GM03348 (cell line): ENCODE measurements at regions not wholly inside any gene's neighbourhood (a gene's known extent, or its start where the extent isn't known, plus 50 kb on each side); places are given as distances from the start of the nearest gene placed in this dataset.

ENCODE experiments used
- DNase-seq: peaks from one replicate; pipeline ENCODE4 v3.0.0; 2012; ENCODE audit warnings: low spot score

DNA sequence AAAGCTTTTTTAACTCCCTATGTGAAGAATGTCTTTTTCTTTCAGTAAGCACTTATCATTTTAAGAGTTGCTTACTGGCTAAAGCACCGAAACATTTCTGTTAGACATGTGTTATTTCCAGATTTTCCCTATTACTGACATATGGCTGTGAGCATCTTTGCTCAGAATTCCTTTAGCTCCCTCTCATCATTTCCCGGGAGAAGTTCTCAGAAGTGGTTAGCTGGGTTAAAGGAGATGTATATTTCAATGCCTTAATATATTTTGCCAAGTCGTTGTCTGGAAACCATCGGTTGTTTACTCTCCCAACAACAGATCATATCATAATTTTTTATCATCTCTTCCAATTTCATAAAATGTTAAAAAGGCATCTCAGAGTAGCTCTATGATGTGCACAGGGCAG, 396.5 kb downstream of the OCA2 start:
- no peak for DNase-seq

DNA sequence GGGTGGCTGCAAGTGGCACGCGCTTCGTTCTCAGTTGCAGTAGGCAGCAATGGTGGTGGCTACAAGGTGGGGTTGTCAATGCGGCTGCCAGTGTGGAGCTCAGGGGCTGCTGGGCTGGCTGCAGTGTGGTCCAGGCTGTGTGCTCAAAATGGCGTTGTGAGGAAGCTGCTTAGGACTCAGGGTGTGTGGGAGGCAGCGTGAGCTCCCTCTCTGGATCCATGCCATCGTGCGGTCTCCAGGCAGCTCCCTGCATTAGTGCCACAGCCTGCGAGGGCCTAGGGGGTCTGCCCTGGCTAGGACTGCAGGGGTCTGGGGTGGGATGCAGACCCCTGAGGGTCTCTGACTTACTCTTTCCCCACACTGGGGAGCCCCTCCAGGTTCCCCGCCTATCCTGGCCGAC, 397.2 kb downstream of the OCA2 start:
- no peak for DNase-seq

DNA sequence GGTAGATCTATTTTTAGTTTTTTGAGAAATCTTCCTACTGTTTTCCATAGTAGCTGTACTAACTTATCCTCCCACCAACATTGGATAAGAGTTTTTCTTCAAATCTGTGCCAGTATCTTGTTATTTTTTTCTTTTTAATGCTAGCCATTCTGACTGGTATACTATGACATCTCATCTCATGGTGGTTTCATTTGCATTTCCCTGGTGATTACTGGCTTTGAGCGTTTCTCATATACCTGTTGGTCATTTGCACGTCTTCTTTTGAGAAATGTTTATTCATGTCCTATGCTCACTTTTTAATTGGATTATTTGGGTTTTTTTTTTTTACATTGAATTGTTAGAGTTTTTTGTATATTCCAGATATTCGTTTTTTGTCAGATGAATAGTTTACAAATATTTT, 398.1 kb downstream of the OCA2 start:
- no peak for DNase-seq

DNA sequence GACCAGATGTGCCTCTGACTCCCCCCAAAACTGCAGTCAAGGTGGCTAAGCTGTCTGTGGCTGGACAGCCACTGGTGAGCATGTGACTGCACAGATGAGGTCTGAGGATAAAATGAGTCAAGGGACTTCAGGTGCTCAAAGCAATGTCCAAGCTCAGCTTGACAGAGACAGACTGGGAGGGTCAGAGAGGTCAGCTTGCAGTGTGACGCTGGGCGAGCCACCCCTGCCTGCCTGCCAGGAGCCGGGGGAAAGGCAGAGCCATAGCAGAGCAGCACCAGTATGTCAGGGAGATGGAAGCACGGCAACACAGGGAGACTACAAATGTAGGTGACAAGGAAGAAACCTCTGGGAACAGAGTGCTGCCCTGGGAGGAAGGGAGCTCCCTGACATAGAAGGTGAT, 399.4 kb downstream of the OCA2 start:
- DNase-seq, result no peak

DNA sequence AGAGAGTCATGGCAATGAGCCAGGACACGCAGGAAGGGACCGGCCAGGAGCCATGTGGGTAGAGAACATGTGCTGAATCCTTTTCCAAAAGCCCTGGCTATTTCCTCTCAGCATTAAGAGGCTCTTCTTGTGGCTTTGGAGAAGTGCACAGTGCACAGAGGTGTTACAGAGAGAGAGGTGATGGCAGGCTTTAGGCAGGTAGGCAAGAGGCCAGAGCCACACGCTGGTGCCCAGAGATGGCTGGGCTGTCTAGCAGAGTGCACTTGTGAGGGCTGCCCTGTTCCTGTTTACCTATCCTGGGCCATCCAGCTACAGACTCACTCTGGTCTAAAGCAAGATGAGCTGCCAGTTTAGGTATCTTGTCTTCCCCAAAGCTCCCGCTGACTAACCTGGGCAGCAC, 402.6 kb downstream of the OCA2 start:
- DNase-seq, result no peak

DNA sequence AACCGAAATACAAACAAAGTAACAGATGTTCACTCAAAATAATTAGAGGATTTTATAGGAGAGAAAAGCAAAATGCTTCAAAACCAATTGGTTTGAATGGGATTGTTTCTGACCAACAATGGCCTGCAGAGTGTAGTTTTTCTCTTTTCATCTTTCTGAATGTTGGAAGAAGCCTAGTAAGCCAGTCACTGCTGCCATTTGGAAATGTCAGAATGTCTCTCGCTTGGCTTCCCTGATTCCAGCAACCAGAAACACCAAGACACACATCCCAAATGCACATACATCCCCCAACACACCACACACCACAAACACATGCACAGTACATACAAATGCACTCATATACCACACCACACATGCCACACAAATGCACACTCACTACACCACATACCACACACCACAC, 403.4 kb downstream of the OCA2 start:
- DNase-seq, result no peak

DNA sequence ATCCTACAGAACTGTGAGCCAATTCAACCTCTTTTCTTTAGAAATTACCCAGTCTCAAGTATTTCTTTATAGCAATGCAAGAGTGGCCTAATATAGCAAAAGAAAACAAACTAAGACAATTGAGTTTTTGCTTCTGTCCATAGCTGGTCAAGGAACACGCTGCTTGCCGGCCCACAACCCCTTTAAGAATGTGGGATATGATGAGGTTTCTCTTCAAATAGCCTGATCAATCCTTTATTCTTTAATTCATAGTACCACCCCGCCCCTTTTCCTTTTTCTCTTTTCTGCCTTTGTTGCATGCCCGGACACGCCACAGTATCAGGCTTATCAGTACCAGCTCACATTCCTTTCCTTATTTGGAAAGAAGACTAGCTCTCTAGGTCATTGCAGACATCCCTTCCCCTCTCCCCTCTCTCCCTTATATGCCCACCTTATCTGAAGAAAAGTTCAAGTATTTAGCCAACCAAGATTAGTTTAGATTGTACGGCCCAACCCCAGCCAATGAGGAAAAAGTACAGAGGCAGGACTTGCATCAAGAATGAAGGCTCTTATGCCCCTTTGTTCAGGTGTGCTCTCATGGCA, 404.5 kb downstream of the OCA2 start:
- no peak for DNase-seq

DNA sequence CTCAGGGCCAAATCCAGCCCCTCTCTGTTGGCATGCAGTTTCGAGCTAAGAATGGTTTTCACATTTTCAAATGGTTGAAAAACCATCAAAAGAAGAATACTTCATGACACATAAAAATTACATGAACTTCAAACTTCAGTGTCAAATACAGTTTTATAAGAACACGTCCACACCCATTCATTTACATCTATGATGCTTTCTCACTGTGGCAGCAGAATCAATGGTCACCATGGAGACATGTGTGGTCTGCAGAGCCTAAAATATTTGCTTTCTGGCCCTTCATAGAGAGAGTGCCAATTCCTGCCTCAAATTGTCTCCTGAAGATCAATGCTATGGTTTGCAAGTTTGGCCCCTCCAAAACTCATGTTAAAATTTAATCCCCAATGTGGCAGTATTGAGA, 405.8 kb downstream of the OCA2 start:
- DNase-seq, result no peak

DNA sequence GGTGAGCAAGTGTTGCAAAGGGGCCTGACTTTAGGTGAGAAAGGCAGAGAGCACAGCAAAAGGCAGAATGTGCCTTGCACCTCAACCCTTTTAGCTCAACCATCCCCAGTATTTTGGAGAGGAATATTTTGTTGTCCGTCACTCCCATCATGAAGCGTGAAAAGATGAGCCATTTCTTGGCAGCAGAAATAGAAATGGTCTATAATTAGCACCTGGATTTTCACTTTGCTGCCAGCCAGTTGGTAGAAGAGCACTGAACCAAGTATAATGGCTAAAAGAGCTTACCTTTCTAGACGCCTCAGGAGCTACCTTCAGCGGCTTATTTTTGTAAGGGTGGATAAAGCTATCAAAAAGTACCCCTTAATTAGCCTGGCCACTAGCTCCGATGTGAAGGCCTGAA, 406.7 kb downstream of the OCA2 start:
- DNase-seq, result no peak

DNA sequence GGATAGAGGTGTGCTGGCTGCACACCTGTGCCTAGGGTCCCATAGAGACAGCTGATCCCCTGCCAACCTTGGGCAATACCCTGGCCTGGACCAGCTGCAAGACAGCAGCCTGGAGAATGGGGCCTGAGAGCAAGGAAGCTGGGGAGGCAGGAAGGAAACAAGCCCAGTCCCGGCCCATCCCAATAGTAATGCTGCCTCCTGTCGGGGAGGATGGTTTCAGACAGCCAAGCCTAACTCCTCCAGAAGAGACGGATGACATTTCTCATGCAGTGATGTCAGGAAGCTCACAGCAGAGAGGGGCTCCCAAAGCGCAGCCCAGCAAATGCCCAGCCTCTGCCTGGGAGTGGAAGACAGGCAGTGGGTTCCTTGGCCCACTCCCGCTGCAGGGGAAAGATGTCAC, 408.8 kb downstream of the OCA2 start:
- DNase-seq, result no peak

DNA sequence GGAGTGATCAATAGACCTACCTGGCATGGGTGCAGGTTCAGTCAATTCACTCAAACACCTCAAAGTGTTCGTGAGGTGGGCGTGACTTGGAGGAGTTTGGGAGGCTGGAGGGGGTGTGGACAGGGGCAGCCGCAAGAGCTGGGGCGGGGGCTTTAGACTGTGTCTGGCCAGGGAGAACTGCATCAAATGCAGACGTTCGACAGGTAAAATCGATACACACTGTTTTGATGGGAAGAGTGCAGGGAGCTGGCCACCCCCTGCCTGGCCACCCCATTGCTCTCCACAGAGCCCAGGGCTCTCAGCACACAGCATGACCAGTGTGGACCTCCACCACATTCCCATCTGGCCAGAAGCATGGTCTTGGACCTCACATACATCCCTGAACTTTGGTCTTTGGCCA, 412.1 kb downstream of the OCA2 start:
- no peak for DNase-seq

DNA sequence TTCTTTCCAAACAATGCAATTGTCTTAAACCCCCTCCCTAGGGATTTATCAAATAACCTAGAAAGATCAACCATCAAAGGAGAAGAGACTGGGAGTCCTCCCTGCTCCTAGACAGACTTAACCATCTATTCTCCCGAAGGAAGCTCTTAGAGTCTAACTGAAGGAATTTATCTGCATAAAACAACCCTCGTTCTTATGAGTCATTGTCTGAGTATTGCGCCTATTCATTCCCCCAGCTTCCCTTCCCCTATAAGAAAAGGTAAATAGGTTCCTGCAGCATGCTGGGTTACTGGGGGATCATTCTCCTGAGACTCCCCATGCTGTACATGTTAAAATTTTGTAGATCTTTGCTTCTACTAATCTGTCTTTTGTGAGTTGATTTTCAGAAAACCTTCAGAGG, 412.7 kb downstream of the OCA2 start:
- DNase-seq, result peak; percentile 37

DNA sequence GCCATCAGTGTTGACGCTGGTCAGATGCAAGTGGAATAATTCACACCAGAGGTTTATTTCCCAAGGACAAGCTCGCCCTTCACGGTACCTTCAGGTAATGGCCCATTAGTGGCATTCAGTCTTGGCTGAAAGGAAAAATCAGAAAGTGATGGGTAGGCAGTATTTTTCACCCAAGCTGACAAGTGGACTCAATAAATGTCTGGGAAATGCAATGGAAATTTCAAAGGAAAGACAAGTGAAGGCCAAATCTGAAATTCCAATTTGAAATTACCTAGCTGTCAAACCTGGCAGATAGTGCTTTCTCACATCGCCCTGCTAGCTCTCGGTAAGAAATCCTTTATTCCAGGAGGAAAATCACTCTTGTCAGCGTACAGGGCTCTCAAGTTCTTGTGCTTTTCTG, 413.5 kb downstream of the OCA2 start:
- no peak for DNase-seq

DNA sequence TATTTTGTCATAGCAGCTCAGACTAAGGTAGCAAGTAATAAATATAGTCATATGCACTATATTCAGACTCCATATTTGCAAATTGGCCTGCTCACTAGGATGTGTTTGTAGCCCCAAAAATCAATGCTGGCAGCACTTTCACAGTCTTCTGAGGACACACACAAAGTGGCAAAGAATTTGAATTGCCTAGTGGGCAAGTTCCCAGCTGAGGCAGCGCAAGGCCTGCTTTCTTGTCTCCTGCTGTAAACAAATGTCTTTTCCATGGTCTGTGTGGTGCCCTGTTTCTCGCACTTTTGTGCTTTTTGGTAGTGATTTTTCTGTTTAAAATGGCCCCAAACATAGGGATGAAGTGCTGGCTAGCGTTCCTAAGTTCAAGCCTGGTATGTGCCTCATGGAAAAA, 416.0 kb downstream of the OCA2 start:
- DNase-seq, result no peak

DNA sequence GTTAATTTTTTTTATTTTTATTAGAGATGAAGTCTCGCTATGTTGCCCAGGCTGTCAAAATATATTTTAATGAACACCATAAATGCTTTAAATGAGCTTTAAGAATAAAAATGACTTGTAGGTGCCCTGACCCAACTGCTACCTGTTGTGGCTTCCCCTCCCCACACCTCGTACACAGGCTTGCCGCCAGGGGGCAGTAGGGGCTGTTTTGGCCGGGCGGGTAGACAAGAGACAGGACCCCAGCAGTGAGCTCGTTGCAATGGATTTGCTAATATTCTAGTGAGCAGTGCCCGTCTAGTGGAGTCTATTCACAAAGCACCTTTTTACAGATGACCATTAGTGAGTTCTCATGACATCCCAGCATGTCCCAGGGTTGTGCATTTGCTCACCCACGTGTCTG, 418.1 kb downstream of the OCA2 start:
- DNase-seq, result no peak

DNA sequence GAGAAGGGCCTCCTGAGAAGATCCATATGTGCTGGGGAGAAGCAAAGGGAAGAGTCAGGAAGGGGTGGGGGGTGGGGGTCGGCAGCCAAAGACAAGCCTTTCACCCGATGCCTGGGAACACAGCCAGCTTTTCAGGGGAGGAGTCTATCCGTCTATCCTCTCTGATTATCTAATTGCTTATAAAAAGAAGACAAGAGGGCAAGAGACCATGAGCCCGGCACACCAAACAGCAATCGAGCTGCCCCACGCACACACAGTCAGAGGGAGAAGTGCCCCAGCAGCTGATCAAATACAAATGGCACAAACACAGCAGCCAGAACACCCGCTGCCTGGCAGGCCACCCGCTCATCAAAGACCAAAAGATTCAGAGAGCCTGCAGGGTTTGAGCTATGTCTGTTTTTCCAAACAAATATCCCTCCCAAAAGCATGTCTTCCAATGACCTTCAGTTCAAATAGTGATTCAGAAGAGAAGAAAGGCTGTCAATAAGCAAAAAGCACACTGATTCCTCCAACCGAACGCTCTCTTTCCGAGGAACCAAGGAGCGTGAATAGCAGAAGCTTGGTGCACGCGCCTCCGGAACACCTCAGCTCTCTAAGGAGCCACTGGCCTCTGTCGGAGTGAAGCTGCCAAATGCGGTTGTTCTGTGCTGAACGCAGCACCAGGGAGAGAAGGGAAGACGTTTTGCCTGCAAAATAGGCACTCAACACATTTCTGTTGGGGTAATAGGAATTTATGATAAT, 419.2 kb downstream of the OCA2 start:
- no peak for DNase-seq

DNA sequence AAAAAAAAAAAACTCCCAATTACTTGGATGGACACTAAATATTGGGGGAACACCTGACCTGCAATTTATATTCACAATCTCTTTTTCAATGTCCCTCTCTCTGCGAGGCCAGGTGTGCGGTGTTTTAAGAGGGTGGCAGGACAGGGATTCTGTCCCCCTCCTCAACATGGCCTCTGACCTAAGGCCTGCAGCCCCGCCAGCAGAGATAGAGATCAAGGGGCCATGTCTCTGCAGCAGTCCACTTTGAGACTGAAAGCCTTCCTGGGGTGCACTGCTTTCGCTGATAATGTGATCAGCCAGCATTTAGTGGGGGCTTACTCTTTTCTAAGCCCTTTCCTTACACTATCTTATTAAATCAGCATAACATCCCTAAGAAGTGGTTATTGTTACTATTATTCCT, 419.9 kb downstream of the OCA2 start:
- DNase-seq, result no peak

DNA sequence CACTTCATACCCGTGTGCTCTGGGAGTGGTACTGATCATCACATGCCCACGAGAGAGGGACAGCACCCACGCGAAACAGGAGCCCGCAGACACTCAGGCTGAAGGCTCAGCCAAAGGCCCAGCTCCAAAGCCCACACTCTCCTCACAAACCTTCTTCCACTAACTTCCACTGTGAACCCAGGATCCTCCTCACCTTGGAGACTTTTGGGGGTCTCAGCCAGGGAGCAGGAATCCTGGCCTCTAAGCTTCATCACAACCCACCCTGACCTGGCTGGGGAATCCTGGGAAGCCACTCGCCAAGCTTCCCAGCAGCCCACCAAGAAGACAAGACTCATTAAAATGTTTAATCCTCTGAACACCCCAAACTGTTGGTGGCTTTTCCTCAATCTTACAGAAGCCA, 421.2 kb downstream of the OCA2 start:
- no peak for DNase-seq

DNA sequence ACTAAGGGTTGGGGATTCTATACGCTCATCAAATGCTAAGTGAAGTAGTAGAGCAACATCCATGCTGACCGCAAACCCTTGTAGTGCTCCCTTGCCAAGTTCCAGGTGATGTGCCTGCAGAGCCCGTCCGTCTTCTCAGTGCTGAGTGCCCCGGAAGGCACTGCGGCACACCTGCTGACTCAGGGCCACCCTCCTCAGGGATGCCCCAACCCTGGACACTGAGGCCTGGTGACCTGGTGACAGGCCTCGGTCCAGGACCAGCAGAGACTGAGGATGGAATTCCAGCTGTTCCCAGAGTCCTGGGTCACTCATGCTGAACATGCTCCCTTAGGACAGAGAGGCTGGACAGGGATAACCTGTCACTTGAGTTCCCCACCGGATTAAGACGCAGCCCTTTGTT, 422.5 kb downstream of the OCA2 start:
- DNase-seq, result no peak

DNA sequence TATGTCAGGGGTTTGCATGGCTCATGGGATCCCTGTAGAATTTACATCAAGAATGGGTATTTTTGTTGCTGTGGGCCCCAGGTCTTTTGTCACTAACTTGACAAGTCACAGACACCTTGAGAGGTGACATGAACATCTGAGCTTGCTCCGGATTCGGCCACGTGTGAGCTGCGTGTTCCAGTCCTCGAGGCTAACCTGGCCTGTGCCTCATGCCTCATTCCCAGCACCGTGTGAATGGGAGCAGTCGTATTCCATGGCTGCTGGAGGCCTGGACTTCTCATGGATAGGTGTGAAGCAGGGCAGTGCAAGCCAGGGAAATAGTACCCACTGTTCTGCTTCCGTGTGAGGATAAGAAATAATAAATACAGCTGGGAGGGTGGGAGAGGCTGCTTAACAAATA, 423.5 kb downstream of the OCA2 start:
- no peak for DNase-seq

DNA sequence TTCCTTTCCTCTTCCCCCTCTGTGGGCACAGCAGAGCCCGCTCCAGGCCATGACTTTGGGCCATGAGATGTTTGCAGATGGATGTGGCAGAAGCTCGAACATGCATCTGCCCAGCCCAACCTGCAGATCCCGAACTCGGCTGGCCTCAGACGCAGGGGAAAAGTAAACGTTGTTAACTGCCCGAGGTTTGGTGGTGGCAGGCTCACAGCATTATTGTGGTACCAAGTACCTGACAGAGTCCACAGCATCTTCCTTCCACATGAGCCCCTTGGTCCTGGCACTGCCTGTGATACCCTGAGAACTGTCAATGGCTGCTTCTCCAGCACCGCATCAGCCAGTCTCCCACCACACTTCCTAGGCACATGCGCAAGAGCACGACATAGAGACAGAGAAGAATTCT, 424.3 kb downstream of the OCA2 start:
- no peak for DNase-seq

DNA sequence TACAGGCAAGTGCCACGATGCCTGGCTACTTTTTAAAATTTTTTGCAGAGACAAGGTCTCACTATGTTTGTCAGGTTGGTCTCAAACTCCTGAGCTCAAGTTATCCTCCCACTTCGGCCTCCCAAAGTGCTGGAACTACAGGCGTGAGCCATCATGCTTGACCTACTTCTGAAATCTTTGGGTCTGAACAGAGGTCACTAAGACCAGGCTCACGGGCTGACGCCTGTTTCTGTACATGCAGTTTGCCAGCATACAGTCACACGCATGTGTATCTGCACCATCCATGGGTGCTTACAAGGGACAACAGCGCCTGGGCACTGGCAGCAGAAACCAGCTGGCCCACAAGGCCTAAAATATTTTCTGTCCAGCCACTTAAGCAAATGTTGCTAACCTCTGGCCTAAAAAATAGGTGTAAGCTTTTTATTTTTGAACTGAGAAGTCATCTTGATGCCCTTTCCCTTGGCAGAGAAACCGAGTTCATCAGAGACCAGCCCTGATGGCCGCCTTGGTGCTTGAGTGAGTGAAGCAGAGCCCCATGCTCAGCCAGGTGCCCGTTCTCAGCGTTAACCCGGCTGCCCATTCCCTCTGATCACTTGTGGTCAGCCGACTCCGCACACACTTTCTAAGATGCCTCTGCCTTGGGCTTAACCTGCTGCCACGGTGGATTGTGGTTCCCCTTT, 425.2 kb downstream of the OCA2 start:
- DNase-seq, result no peak

DNA sequence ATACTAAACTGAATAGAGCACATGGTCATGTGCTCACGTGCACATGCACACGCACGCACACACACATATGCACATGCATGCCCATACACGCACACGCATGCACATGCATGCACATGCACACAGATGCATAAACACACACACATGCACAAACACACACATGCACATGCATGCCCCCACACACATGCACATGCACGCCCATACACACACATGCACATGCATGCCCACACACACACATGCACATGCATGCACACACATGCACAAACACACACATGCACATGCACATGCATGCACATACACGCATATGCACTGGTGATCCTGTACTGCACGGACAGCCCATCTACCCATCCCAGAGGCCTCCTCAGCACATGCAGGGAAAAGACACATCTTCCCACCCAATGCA, 426.6 kb downstream of the OCA2 start:
- no peak for DNase-seq
